UCSD-AML1 (cell line): ENCODE measurements at regions not wholly inside any gene's neighbourhood (a gene's known extent, or its start where the extent isn't known, plus 50 kb on each side); places are given as distances from the start of the nearest gene placed in this dataset.

Experiments used
- DNase-seq: peaks from one replicate; lab custom pipeline; 2025; ENCODE audit not compliant: unreplicated experiment; lab: John Stamatoyannopoulos, UW

- DNase-seq = no peak
Observed at GRCh38 chr2:55973673-55974072, 50.1 kb upstream of the EFEMP1 start.

- DNase-seq = no peak
Observed at GRCh38 chr2:55976681-55977080, 53.1 kb upstream of the EFEMP1 start.

GRCh38 chr2:55985406-55985805 lies 61.8 kb upstream of the EFEMP1 start:
- DNase-seq = no peak

- no peak for DNase-seq
Observed at GRCh38 chr2:55986001-55986400, 62.4 kb upstream of the EFEMP1 start.

- DNase-seq = no peak
Observed at GRCh38 chr2:55986700-55987440, 63.3 kb upstream of the EFEMP1 start.

GRCh38 chr2:55989405-55989804 lies 65.8 kb upstream of the EFEMP1 start:
- DNase-seq = no peak

- DNase-seq = no peak
Observed at GRCh38 chr2:55992455-55992854, 68.9 kb upstream of the EFEMP1 start.

- no peak for DNase-seq
Observed at GRCh38 chr2:55993685-55994084, 70.1 kb upstream of the EFEMP1 start.

- no peak for DNase-seq
Observed at GRCh38 chr2:55995211-55995610, 71.6 kb upstream of the EFEMP1 start.

- DNase-seq = no peak
Observed at GRCh38 chr2:55995902-55996301, 72.3 kb upstream of the EFEMP1 start.

- DNase-seq = no peak
Observed at GRCh38 chr2:55999231-55999630, 75.6 kb upstream of the EFEMP1 start.

- DNase-seq = no peak
Observed at GRCh38 chr2:55999790-56000189, 76.2 kb upstream of the EFEMP1 start.

GRCh38 chr2:56001947-56002346 lies 78.4 kb upstream of the EFEMP1 start:
- no peak for DNase-seq

- no peak for DNase-seq
Observed at GRCh38 chr2:56008661-56009431, 85.3 kb upstream of the EFEMP1 start.

- no peak for DNase-seq
Observed at GRCh38 chr2:56009758-56010458, 86.3 kb upstream of the EFEMP1 start.

- DNase-seq = no peak
Observed at GRCh38 chr2:56011624-56012023, 88.0 kb upstream of the EFEMP1 start.

GRCh38 chr2:56012221-56012765 lies 88.7 kb upstream of the EFEMP1 start:
- DNase-seq = no peak

GRCh38 chr2:56013475-56013874 lies 89.9 kb upstream of the EFEMP1 start:
- no peak for DNase-seq

- no peak for DNase-seq
Observed at GRCh38 chr2:56014046-56014730, 90.6 kb upstream of the EFEMP1 start.

- DNase-seq = no peak
Observed at GRCh38 chr2:56015711-56016115, 92.1 kb upstream of the EFEMP1 start.

- DNase-seq = no peak
Observed at GRCh38 chr2:56017784-56018183, 94.2 kb upstream of the EFEMP1 start.
